OCI-LY7 (cell line): ENCODE measurements at regions not wholly inside any gene's neighbourhood (a gene's known extent, or its start where the extent isn't known, plus 50 kb on each side); places are given as distances from the start of the nearest gene placed in this dataset.

Source experiments
- BruUV-seq: library from RNA; stranded (reverse); fragments of 400-500 nt; replicated peaks from 2 replicates; lab custom pipeline; 2021; lab: Mats Ljungman, UMichigan
- CTCF ChIA-PET: fragments of 300-600 bp; sonication (Branson Sonifier 250); formaldehyde crosslinking; loops from one replicate; lab custom pipeline; 2022; ENCODE audit warnings: antibody characterized with exemption; ENCODE audit not compliant: unreplicated experiment; lab: Charles Lee
- POLR2A ChIA-PET: fragments of 300-600 bp; sonication (Branson Sonifier 250); formaldehyde crosslinking; loops from one replicate; lab custom pipeline; 2022; ENCODE audit warnings: antibody characterized with exemption; lab: Charles Lee
- DNase-seq: peaks from one replicate; pipeline ENCODE4 v3.0.0-alpha.2; 2015; ENCODE audit warnings: low spot score
- H2AFZ ChIP-seq: fragments of 200-600 bp; sonication (generic), shearing (Covaris generic); 2 replicates; pipeline ENCODE4 v1.6.1; 2014; ENCODE audit warnings: mild to moderate bottlenecking, antibody characterized with exemption, low read length, moderate library complexity
- H3K27ac ChIP-seq: fragments of 200-600 bp; sonication (generic); 2 replicates; pipeline ENCODE4 v1.5.1; 2014; ENCODE audit warnings: mixed run types, low read depth, mild to moderate bottlenecking, moderate library complexity, low read length, inconsistent platforms; ENCODE audit not compliant: poor library complexity, severe bottlenecking
- H3K36me3 ChIP-seq: fragments of 200-600 bp; sonication (generic); 2 replicates; pipeline ENCODE4 v1.6.1; 2014; ENCODE audit warnings: mild to moderate bottlenecking, antibody characterized with exemption, low read length, moderate library complexity, mixed read lengths; ENCODE audit not compliant: insufficient read depth
- H3K4me1 ChIP-seq: fragments of 200-600 bp; sonication (generic); 2 replicates; pipeline ENCODE4 v1.5.1; 2014; ENCODE audit warnings: mild to moderate bottlenecking, low read length; ENCODE audit not compliant: insufficient read depth, poor library complexity, severe bottlenecking
- H3K4me2 ChIP-seq: fragments of 200-600 bp; sonication (generic); 2 replicates; pipeline ENCODE4 v1.6.1; 2014; ENCODE audit warnings: mild to moderate bottlenecking, low read length
- H3K4me3 ChIP-seq: fragments of 200-600 bp; sonication (generic); 2 replicates; pipeline ENCODE4 v1.5.1; 2014; ENCODE audit warnings: mild to moderate bottlenecking, low read depth, low read length; ENCODE audit not compliant: poor library complexity, severe bottlenecking
- H3K79me2 ChIP-seq: fragments of 200-600 bp; sonication (generic); 2 replicates; pipeline ENCODE4 v1.6.1; 2016; ENCODE audit warnings: low read depth, mild to moderate bottlenecking, low read length, moderate library complexity, mixed read lengths; ENCODE audit not compliant: insufficient read depth
- H3K9me2 ChIP-seq: fragments of 200-600 bp; sonication (generic); 2 replicates; pipeline ENCODE4 v1.6.1; 2016; ENCODE audit warnings: mild to moderate bottlenecking, low read length, mixed read lengths; ENCODE audit not compliant: insufficient read depth
- H3K9me3 ChIP-seq: fragments of 200-600 bp; sonication (generic); 2 replicates; pipeline ENCODE4 v1.6.1; 2014; ENCODE audit warnings: mild to moderate bottlenecking, mixed run types, low read length, mixed read lengths
- H4K20me1 ChIP-seq: fragments of 200-600 bp; sonication (generic); 2 replicates; pipeline ENCODE4 v1.6.1; 2014; ENCODE audit warnings: mild to moderate bottlenecking, antibody characterized with exemption, low read length, moderate library complexity, mixed read lengths; ENCODE audit not compliant: insufficient read depth
- CTCF ChIP-seq: fragments of 200-600 bp; sonication (generic); conservative IDR thresholded peaks from 2 replicates; pipeline ENCODE4 v1.5.1; 2014; ENCODE audit warnings: mild to moderate bottlenecking, antibody characterized with exemption, low read length, moderate library complexity, mixed read lengths
- EZH2phosphoT487 ChIP-seq: fragments of 200-600 bp; sonication (generic); IDR thresholded peaks from 2 replicates; pipeline ENCODE4 v1.6.1; 2018; ENCODE audit warnings: low read depth, borderline replicate concordance, mild to moderate bottlenecking, mixed run types, antibody characterized with exemption, low read length, moderate library complexity, mixed read lengths
- intact Hi-C: fragments of 100-400 bp; cut with micrococcal nuclease; formaldehyde crosslinking; loops from one replicate; pipeline ENCODE4 v1.10.0; 2022; ENCODE audit not compliant: unreplicated experiment

- H2AFZ ChIP-seq = no peak overlapping the region
- H3K9me3 ChIP-seq = no peaks in the 10 kb centered on the region
- intact Hi-C loops = no loop called here
- no peaks in the 10 kb centered on the region for H3K4me1 ChIP-seq
- H3K27ac ChIP-seq = no peak overlapping the region
- H3K4me2 ChIP-seq = no peak overlapping the region
- no peaks in the 10 kb centered on the region for H4K20me1 ChIP-seq
- no TSS peak for BruUV-seq
- TF ChIP-seq CTCF (no peak), EZH2phosphoT487 (no peak)
- no peaks in the 10 kb centered on the region for H3K79me2 ChIP-seq
- H3K36me3 ChIP-seq = no peaks in the 10 kb centered on the region
- POLR2A ChIA-PET = interaction anchor here (0.5 kb wide), 1 partner anchor 9 kb away, joined by 4 read pairs; no protein-coding TSS in a partner anchor
- DNase-seq = no peak
- H3K4me3 ChIP-seq = no peak overlapping the region
- H3K9me2 ChIP-seq = no peaks in the 10 kb centered on the region
- CTCF ChIA-PET = no interaction called here
Observed at GRCh38 chr4:23500894-23501449, 388.9 kb downstream of the PPARGC1A start.

- Histone ChIP-seq H4K20me1 (no peaks in the 10 kb centered on the region), H3K4me2 (no peak overlapping the region), H3K9me2 (no peaks in the 10 kb centered on the region; the same call in 1 of the 2 replicates), H3K9me3 (no peaks in the 10 kb centered on the region), H3K4me3 (no peak overlapping the region), H3K36me3 (no peaks in the 10 kb centered on the region), H3K79me2 (no peaks in the 10 kb centered on the region), H3K4me1 (no peaks in the 10 kb centered on the region), H3K27ac (no peak overlapping the region), H2AFZ (no peak overlapping the region)
- POLR2A ChIA-PET = no interaction called here
- BruUV-seq = no TSS peak
- TF ChIP-seq CTCF (no peak), EZH2phosphoT487 (no peak)
- CTCF ChIA-PET = no interaction called here
- intact Hi-C loops = no loop called here
- DNase-seq = no peak
Observed at GRCh38 chr4:23485801-23486200, 404.0 kb downstream of the PPARGC1A start.

GRCh38 chr4:23484689-23485088 lies 405.2 kb downstream of the PPARGC1A start:
- no peak overlapping the region for H3K4me3 ChIP-seq
- H3K4me1 ChIP-seq = no peaks in the 10 kb centered on the region
- H3K27ac ChIP-seq = no peak overlapping the region
- no peaks in the 10 kb centered on the region for H3K9me3 ChIP-seq
- H3K36me3 ChIP-seq = no peaks in the 10 kb centered on the region
- no peaks in the 10 kb centered on the region; the same call in 1 of the 2 replicates for H3K9me2 ChIP-seq
- H2AFZ ChIP-seq = no peak overlapping the region
- intact Hi-C loops = no loop called here
- no peaks in the 10 kb centered on the region for H3K79me2 ChIP-seq
- no TSS peak for BruUV-seq
- H4K20me1 ChIP-seq = no peaks in the 10 kb centered on the region
- no peak for TF ChIP-seq CTCF
- TF ChIP-seq EZH2phosphoT487 = no peak
- ChIA-PET CTCF (no interaction called here), POLR2A (no interaction called here)
- H3K4me2 ChIP-seq = no peak overlapping the region
- no peak for DNase-seq
